COLO829 (cell line): ENCODE measurements at regions not wholly inside any gene's neighbourhood (a gene's known extent, or its start where the extent isn't known, plus 50 kb on each side); places are given as distances from the start of the nearest gene placed in this dataset.

Experiments used
- DNase-seq: peaks from one replicate; pipeline ENCODE4 v3.0.0; 2012; ENCODE audit warnings: low spot score

- no peak for DNase-seq
These were observed 646.5 kb downstream of the NSUN3 start for GRCh38 chr3:94709249-94709902.

DNA sequence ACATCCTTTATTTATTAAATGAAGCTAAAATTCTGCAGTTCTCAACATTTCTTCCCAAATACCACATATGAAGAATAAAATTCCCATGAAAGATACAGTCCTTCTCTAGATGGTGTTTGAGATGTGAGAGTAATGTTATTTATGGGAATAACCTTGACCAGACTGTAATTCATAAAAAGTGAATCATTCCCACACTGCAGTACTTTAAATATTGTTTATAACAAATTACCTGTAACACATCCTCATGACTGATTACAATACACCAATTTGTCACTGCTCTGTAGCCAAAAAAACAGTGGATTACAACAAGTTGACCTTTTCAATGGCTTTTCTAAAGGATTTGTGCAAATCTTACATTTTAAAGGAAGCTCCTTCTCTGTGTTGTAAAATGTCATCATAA, 651.3 kb downstream of the NSUN3 start:
- no peak for DNase-seq

DNA sequence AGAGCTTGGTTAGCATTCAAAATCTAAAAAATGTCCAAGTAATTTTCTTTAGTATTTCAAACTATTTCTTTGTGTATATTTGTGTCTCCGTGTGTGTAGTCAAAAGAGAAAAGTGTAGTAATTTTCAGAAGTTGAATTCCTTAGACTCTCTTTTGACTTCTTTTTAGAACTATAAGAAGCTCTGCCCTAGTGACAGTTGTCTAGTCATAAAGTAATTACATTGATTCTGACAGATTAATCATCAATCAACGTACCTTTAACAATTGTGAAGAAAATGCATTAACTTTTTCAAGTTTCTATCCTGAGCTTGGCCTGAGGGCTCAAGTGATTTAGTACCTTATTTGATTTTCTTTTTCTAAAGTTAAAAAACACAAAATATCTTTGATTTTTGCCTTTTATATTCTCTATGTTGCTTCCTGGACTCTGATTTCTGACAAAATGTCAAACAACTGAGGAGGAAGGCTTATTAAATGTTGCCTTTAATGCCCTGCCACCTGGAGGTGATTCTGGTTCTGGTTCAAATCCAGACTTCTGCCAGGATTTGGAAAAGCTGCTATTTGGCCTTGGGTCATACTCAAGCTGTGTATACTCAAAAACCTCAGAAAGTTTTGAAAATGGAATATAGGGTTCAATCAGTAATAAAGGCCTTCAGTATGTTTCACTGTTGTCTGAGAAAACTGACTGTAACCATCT, 653.6 kb downstream of the NSUN3 start:
- peak; percentile 9 for DNase-seq

- DNase-seq = no peak
These were observed 671.3 kb downstream of the NSUN3 start for GRCh38 chr3:94734206-94734605.

GRCh38 chr3:94735354-94735753, 672.5 kb downstream of the NSUN3 start:
- DNase-seq = peak; percentile 57

DNA sequence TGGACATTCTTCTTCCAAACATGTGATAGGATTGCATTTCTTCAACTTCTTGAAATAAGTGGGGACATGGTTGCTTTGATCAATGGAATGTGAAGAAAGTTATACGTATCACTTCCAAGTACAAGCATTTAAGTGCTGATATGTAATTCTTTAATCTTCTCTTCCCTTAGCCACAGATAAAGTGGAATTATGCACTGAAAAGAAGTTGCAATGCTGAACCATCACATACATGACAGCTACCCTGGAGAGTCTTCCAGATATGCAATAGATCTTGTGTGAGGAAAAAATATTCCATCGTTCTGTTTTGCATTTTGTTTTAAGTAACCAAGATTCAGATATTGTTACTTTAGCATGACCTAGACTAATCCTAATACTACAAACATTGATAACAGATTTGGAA, 674.3 kb downstream of the NSUN3 start:
- no peak for DNase-seq

GRCh38 chr3:94739420-94739819, 676.6 kb downstream of the NSUN3 start:
- no peak for DNase-seq

- DNase-seq = no peak
These were observed 695.9 kb downstream of the NSUN3 start for GRCh38 chr3:94758751-94759150.

- DNase-seq = no peak
These were observed 709.5 kb downstream of the NSUN3 start for GRCh38 chr3:94772402-94772801.

GRCh38 chr3:94775746-94776145, 712.9 kb downstream of the NSUN3 start:
- DNase-seq = no peak

DNA sequence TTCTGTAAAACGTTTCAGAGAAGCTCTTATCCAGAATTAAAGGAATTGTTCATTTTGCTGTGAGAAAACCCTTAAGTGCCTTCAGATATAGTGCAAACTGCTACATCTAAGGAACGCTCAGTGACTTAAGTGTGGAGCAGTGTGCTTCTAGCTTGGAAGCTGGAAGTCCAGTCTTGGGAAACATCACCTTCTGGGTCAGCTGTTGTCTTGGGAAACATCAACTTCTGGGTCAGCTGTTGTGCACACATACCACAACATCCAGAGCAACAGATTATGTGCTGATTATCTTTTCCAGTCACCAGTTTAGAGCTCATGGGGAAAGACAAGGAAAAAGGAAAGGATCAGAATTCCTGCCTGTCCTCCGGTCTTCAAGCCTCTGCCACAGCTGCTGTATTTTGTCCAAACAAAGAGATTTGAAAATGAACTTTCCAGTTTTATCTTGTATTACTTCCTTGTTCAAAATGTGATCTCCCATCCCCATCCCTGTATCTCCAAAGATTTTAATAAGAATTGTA, 713.6 kb downstream of the NSUN3 start:
- DNase-seq = no peak

DNA sequence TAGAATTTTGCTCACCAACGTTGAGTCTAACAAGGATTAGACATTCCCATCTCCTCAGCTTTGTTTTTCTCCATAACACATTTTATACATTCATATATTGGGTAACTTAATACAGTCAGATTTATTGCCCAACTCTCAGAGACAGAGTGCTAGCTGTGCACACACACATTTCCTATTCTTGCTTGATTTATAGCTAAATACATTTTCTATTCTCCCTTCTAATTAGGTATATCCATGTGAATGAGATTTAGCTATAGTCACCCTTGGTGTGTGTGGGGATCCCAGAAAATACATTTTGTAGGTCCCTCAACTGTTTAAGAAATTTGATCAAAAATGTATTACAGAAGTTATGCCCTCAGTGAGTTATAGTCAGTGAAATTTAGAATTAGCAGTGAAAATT, 715.4 kb downstream of the NSUN3 start:
- no peak for DNase-seq

GRCh38 chr3:94778814-94779494, 716.1 kb downstream of the NSUN3 start:
- no peak for DNase-seq

- DNase-seq = no peak
These were observed 716.8 kb downstream of the NSUN3 start for GRCh38 chr3:94779699-94780098.

- no peak for DNase-seq
These were observed 721.4 kb downstream of the NSUN3 start for GRCh38 chr3:94784274-94784673.

DNA sequence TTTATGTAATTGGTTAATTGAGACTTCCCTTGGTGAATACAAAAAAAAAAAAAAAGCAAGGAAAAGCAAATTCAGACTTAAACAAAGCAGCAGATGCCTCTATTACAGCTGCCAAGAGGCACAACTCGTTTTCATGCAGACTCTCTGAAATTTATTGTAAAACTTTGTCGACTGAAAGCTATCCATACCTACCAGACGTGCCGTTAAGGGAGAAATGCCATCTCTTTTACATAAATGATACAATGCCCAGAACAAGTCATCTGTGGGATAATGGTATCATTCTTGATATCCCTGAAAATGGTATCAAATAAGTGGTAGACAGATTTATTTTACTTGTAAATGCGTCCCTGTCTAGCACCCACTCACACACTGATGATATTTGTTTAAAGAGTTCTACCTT, 724.2 kb downstream of the NSUN3 start:
- no peak for DNase-seq

- DNase-seq = no peak
These were observed 724.9 kb downstream of the NSUN3 start for GRCh38 chr3:94787734-94788270.

GRCh38 chr3:94794563-94794962, 731.7 kb downstream of the NSUN3 start:
- no peak for DNase-seq

- DNase-seq = no peak
These were observed 736.7 kb downstream of the NSUN3 start for GRCh38 chr3:94799420-94800060.

DNA sequence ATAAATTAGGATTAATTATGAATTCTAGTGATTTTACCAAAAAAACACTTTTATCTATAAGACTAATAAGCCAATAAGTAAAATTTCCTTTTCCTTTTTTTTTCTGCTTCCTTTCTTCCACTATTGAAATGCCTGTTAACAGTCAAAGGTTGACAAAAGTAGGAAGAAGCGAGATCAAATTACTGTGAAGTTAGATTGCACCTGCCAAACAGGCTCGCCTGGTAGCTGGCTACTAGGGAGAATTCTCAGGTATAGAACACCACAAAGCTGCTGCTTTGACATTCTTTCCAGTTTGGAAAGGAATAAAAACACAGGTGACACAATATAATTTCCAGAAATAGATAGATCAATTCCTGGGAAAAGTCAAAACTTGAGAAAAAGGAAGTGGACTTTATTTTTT, 749.0 kb downstream of the NSUN3 start:
- no peak for DNase-seq

DNA sequence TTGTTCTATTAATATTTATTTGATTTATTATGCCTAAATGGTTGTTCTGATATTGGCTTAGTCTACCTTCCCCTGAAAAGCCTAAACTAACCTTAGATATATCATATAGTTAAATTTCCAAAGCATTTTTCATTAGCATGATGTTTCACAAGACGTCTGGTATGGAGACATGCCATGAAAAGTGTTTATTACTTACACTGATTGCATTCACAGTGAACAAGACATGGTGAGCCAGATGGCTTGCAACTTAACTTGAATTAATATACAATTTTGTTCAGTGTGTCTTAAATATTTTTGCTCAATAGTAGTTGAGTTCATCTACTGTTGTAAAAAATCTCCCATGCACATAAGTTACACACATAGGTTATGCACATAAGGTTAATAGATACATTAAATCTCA, 758.4 kb downstream of the NSUN3 start:
- DNase-seq = no peak

GRCh38 chr3:94822298-94822697, 759.4 kb downstream of the NSUN3 start:
- no peak for DNase-seq
